Liver (tissue), 8 donors: ENCODE measurements at regions not wholly inside any gene's neighbourhood (a gene's known extent, or its start where the extent isn't known, plus 50 kb on each side); places are given as distances from the start of the nearest gene placed in this dataset.

ENCODE experiments used
- DNase-seq: peaks from one replicate; pipeline ENCODE4 v3.0.0-alpha.2; 2017; ENCODE audit warnings: low spot score
- H3K27ac ChIP-seq, 2 donors: one replicate each; pipeline ENCODE4 v1.7.0; 2013; ENCODE audit warnings: inconsistent platforms in 2 of 2, low read length in 2 of 2, control low read depth in 1 of 2, low read depth in 1 of 2, mild to moderate bottlenecking in 1 of 2
- H3K27me3 ChIP-seq, 4 donors: one replicate each; pipeline versions ENCODE4 v1.6.1 to v1.7.0; 2013; ENCODE audit warnings: low read length in 3 of 4, inconsistent platforms in 1 of 4, mild to moderate bottlenecking in 1 of 4, moderate library complexity in 1 of 4; ENCODE audit not compliant: control insufficient read depth in 4 of 4, insufficient read depth in 4 of 4
- H3K36me3 ChIP-seq, 4 donors: one replicate each; pipeline versions ENCODE4 v1.6.1 to v1.7.0; 2013; ENCODE audit warnings: low read length in 3 of 4, mild to moderate bottlenecking in 3 of 4, low read depth in 1 of 4, moderate library complexity in 1 of 4; ENCODE audit not compliant: control insufficient read depth in 4 of 4, insufficient read depth in 3 of 4
- H3K4me1 ChIP-seq, 4 donors: one replicate each; pipeline versions ENCODE4 v1.6.1 to v1.7.0; 2013; ENCODE audit warnings: low read length in 3 of 4, mild to moderate bottlenecking in 3 of 4, moderate library complexity in 1 of 4; ENCODE audit not compliant: control insufficient read depth in 4 of 4, insufficient read depth in 4 of 4
- H3K4me3 ChIP-seq, 3 donors: one replicate each; pipeline versions ENCODE4 v1.6.1 to v1.7.0; 2013; ENCODE audit warnings: low read length in 3 of 3, control low read depth in 1 of 3, low read depth in 1 of 3, mild to moderate bottlenecking in 1 of 3
- H3K9ac ChIP-seq, 2 donors: one replicate each; pipeline ENCODE4 v1.7.0; 2013; ENCODE audit warnings: low read length in 2 of 2, mild to moderate bottlenecking in 2 of 2, moderate library complexity in 2 of 2, control low read depth in 1 of 2, low read depth in 1 of 2
- H3K9me3 ChIP-seq, 4 donors: one replicate each; pipeline versions ENCODE4 v1.6.1 to v1.7.0; 2013; ENCODE audit warnings: low read length in 3 of 4; ENCODE audit not compliant: control insufficient read depth in 4 of 4
- ATF3 ChIP-seq: IDR thresholded peaks from 2 replicates; pipeline ENCODE4 v1.6.1; 2016; ENCODE audit warnings: antibody characterized with exemption
- FOXA1 ChIP-seq: IDR thresholded peaks from 2 replicates; pipeline ENCODE4 v1.6.1; 2016; ENCODE audit warnings: antibody characterized with exemption
- FOXA2 ChIP-seq: IDR thresholded peaks from 2 replicates; pipeline ENCODE4 v1.6.1; 2016; ENCODE audit warnings: antibody characterized with exemption
- GABPA ChIP-seq, 2 donors: IDR thresholded peaks in 1 of 2; conservative IDR thresholded peaks in 1 of 2; 2 replicates each; pipeline ENCODE4 v1.6.1; 2016; ENCODE audit warnings: antibody characterized with exemption in 2 of 2, mild to moderate bottlenecking in 1 of 2, moderate library complexity in 1 of 2
- HNF4A ChIP-seq, 2 donors: conservative IDR thresholded peaks; 2 replicates each; pipeline ENCODE4 v1.6.1; 2016; ENCODE audit warnings: antibody characterized with exemption in 2 of 2, mild to moderate bottlenecking in 2 of 2
- HNF4G ChIP-seq: IDR thresholded peaks from 2 replicates; pipeline ENCODE4 v1.6.1; 2016; ENCODE audit warnings: antibody characterized with exemption
- NR2F2 ChIP-seq: IDR thresholded peaks from 2 replicates; pipeline ENCODE4 v1.6.1; 2016; ENCODE audit warnings: antibody characterized with exemption
- RAD21 ChIP-seq, 2 donors: IDR thresholded peaks; 2 replicates each; pipeline ENCODE4 v1.6.1; 2016; ENCODE audit warnings: antibody characterized with exemption in 2 of 2, mild to moderate bottlenecking in 2 of 2
- RXRA ChIP-seq, 2 donors: IDR thresholded peaks; 2 replicates each; pipeline ENCODE4 v1.6.1; 2017 to 2018; ENCODE audit warnings: antibody characterized with exemption in 2 of 2, mild to moderate bottlenecking in 1 of 2
- SP1 ChIP-seq: IDR thresholded peaks from 2 replicates; pipeline ENCODE4 v1.6.1; 2018; ENCODE audit warnings: antibody characterized with exemption, mild to moderate bottlenecking
- ZBTB33 ChIP-seq: IDR thresholded peaks from 2 replicates; pipeline ENCODE4 v1.6.1; 2016; ENCODE audit warnings: antibody characterized with exemption
- WGBS: extraction: QIAGEN DNeasy Blood & Tissue Kit; methylation state at CpG from one replicate; pipeline ENCODE4 v1.1.7; 2013; 5-methylcytosine and 5-hydroxymethylcytosine counted together
- TF ChIP-seq, protein P1 (sequence below): IDR thresholded peaks from 2 replicates; pipeline ENCODE4 v1.6.1; 2016; ENCODE audit warnings: antibody characterized with exemption, mild to moderate bottlenecking
- TF ChIP-seq, protein P2 (sequence below): fragments of 150-350 bp; IDR thresholded peaks from 2 replicates; pipeline ENCODE4 v1.5.1; 2017; ENCODE audit warnings: improper control_type of control experiment, low read depth, low read length; ENCODE audit not compliant: missing input control
- donor health status: healthy.
- donor health status: healthy.
- donor health status: healthy.
- donor health status: healthy.
- donor health status: healthy.

GRCh38 chr20:58585753-58586540, 65.1 kb upstream of the STX16 start:
- no peaks in the 10 kb centered on the region for H3K4me1 ChIP-seq
- TF ChIP-seq RXRA (IDR thresholded peaks at IDR 0.05) = no peak
- TF ChIP-seq, protein P1, sequence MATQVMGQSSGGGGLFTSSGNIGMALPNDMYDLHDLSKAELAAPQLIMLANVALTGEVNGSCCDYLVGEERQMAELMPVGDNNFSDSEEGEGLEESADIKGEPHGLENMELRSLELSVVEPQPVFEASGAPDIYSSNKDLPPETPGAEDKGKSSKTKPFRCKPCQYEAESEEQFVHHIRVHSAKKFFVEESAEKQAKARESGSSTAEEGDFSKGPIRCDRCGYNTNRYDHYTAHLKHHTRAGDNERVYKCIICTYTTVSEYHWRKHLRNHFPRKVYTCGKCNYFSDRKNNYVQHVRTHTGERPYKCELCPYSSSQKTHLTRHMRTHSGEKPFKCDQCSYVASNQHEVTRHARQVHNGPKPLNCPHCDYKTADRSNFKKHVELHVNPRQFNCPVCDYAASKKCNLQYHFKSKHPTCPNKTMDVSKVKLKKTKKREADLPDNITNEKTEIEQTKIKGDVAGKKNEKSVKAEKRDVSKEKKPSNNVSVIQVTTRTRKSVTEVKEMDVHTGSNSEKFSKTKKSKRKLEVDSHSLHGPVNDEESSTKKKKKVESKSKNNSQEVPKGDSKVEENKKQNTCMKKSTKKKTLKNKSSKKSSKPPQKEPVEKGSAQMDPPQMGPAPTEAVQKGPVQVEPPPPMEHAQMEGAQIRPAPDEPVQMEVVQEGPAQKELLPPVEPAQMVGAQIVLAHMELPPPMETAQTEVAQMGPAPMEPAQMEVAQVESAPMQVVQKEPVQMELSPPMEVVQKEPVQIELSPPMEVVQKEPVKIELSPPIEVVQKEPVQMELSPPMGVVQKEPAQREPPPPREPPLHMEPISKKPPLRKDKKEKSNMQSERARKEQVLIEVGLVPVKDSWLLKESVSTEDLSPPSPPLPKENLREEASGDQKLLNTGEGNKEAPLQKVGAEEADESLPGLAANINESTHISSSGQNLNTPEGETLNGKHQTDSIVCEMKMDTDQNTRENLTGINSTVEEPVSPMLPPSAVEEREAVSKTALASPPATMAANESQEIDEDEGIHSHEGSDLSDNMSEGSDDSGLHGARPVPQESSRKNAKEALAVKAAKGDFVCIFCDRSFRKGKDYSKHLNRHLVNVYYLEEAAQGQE = no peak
- TF ChIP-seq NR2F2 = no peak
- no peak for TF ChIP-seq ATF3
- TF ChIP-seq RAD21 (IDR thresholded peaks at IDR 0.05) = no peak
- no peak for TF ChIP-seq ZBTB33
- TF ChIP-seq FOXA2 = no peak
- no peak for TF ChIP-seq FOXA1
- TF ChIP-seq GABPA (IDR thresholded peaks at IDR 0.05 in 1 of 2, conservative IDR thresholded peaks at IDR 0.05 in 1 of 2) = no peak
- TF ChIP-seq, protein P2, sequence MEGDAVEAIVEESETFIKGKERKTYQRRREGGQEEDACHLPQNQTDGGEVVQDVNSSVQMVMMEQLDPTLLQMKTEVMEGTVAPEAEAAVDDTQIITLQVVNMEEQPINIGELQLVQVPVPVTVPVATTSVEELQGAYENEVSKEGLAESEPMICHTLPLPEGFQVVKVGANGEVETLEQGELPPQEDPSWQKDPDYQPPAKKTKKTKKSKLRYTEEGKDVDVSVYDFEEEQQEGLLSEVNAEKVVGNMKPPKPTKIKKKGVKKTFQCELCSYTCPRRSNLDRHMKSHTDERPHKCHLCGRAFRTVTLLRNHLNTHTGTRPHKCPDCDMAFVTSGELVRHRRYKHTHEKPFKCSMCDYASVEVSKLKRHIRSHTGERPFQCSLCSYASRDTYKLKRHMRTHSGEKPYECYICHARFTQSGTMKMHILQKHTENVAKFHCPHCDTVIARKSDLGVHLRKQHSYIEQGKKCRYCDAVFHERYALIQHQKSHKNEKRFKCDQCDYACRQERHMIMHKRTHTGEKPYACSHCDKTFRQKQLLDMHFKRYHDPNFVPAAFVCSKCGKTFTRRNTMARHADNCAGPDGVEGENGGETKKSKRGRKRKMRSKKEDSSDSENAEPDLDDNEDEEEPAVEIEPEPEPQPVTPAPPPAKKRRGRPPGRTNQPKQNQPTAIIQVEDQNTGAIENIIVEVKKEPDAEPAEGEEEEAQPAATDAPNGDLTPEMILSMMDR = no peak
- no peak for TF ChIP-seq SP1
- no peak for TF ChIP-seq HNF4A (conservative IDR thresholded peaks at IDR 0.05)
- TF ChIP-seq HNF4G = no peak
- H3K36me3 ChIP-seq = no peaks in the 10 kb centered on the region
- H3K9me3 ChIP-seq = peaks cover 0 to 4% (median 0%) of the 10 kb centered on the region in 4 donors
- H3K4me3 ChIP-seq = no peak overlapping the region
- DNase-seq = no peak
- WGBS = 70% methylated on average over 8 of the region's 8 CpGs
- no peak overlapping the region for H3K27ac ChIP-seq
- no peaks in the 10 kb centered on the region for H3K27me3 ChIP-seq
- no peak overlapping the region for H3K9ac ChIP-seq
